A673 (cell line): ENCODE measurements at regions not wholly inside any gene's neighbourhood (a gene's known extent, or its start where the extent isn't known, plus 50 kb on each side); places are given as distances from the start of the nearest gene placed in this dataset.

Source experiments
- CTCF ChIP-seq: fragments of 300-800, 200-600 bp; sonication (generic); conservative IDR thresholded peaks from 2 replicates; pipeline ENCODE4 v1.5.1; 2017; ENCODE audit warnings: low read depth, mild to moderate bottlenecking, antibody characterized with exemption, low read length, moderate library complexity, mixed read lengths
- EZH2 ChIP-seq: fragments of 200-600 bp; sonication (generic); IDR thresholded peaks from 2 replicates; pipeline ENCODE4 v1.6.1; 2017; ENCODE audit warnings: borderline replicate concordance, low read depth, mild to moderate bottlenecking, mixed read lengths, antibody characterized with exemption, low read length; ENCODE audit not compliant: poor library complexity, severe bottlenecking

DNA sequence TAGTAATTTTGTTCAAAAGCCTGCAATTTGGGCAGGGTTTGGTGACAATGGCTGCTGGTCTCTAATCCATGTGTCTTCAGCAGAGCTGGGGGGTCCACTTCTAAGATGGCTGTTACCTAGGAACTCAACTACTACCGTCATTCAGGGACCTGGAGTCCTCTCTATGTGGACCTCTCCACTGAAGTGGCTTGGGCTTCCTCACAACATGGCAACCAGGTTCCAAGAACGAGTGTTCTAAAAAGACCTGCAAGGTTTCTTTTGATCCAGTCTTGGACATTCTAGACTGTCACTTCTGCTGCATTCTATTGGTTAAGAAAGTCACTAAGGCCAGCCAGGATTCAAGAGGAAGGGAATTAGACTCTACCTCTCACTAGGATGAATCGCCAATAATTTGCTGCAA lies 387.0 kb downstream of the NXPE2 start:
- no peak for TF ChIP-seq CTCF
- TF ChIP-seq EZH2 = no peak
